ENCODE measurements at regions not wholly inside any gene's neighbourhood (a gene's known extent, or its start where the extent isn't known, plus 50 kb on each side); places are given as distances from the start of the nearest gene placed in this dataset.

DNA sequence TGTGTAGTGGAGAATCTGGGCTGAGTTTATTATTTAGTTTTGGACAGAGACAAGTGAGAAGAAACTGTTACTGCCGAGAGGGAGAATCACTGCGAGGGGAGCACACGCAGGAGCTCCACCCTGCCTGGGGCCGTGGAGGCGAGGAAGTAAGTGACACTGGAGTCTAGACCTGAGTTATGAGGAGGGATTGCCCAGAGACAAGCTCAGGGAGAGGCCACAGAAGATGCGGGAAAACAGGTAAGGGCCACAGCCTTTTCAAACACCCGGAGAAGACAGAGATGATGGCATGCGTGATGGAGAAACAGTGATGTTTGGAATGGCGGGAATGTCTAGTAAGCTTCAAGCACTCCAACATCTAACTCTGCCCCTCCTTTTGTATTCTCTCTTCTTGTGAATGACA, 84.1 kb downstream of the TNFSF11 start:
- no peak overlapping the region for H3K4me3 ChIP-seq
- 58 to 89% methylated on average over 3 to 9 of the region's 9 CpGs for WGBS, 2 donors (ENCODE audit: low coverage in 1 of 2)
- H3K36me3 ChIP-seq, result no peaks in the 10 kb centered on the region
- no peak for ATAC-seq
- H3K27me3 ChIP-seq, result peaks cover 26% of the 10 kb centered on the region
- no peaks in the 10 kb centered on the region for H3K4me1 ChIP-seq
- H3K9me3 ChIP-seq, result no peaks in the 10 kb centered on the region
- TF ChIP-seq POLR2AphosphoS5 (IDR thresholded peaks at IDR 0.05) (no peak), POLR2A (IDR thresholded peaks at IDR 0.05) (no peak), EP300 (IDR thresholded peaks at IDR 0.05) (no peak)
- TF ChIP-seq, protein P1, sequence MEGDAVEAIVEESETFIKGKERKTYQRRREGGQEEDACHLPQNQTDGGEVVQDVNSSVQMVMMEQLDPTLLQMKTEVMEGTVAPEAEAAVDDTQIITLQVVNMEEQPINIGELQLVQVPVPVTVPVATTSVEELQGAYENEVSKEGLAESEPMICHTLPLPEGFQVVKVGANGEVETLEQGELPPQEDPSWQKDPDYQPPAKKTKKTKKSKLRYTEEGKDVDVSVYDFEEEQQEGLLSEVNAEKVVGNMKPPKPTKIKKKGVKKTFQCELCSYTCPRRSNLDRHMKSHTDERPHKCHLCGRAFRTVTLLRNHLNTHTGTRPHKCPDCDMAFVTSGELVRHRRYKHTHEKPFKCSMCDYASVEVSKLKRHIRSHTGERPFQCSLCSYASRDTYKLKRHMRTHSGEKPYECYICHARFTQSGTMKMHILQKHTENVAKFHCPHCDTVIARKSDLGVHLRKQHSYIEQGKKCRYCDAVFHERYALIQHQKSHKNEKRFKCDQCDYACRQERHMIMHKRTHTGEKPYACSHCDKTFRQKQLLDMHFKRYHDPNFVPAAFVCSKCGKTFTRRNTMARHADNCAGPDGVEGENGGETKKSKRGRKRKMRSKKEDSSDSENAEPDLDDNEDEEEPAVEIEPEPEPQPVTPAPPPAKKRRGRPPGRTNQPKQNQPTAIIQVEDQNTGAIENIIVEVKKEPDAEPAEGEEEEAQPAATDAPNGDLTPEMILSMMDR (IDR thresholded peaks at IDR 0.05), result no peak
- H3K27ac ChIP-seq, result no peak overlapping the region

DNA sequence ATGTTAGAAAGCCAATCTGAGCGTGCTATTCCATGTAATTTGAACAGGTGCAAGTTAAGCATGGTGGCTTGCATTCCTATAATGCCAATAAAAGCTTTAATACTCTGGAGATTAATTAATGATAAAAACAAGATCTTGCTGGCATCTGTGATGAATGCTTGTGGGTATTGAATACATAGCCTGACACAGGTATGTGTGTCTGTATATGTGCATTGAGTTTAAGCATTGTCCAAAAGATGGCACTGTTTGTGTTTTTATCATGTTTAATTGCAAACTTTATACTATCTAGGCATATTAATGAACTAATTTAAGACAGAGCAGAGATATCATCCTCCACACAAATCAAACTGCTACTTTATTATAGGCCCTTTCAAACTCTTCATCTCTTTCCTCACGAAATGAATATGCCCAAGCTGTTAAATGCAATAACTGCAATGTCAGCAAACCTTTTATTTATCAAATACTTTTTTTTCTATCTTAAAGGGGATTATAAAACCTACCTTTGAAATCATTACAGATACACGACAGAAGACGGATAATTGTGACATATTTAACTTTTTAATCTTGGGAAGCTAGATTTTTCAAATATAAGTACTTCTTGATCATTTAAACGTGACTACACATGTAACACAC, 86.5 kb downstream of the TNFSF11 start:
- H3K27me3 ChIP-seq, result peaks cover 24% of the 10 kb centered on the region
- H3K36me3 ChIP-seq, result no peaks in the 10 kb centered on the region
- H3K4me3 ChIP-seq, result no peak overlapping the region
- ATAC-seq, result no peak
- no peak for TF ChIP-seq POLR2AphosphoS5 (IDR thresholded peaks at IDR 0.05)
- TF ChIP-seq EP300 (IDR thresholded peaks at IDR 0.05), result no peak
- TF ChIP-seq, protein P1 (IDR thresholded peaks at IDR 0.05), result no peak
- no peak for TF ChIP-seq POLR2A (IDR thresholded peaks at IDR 0.05)
- H3K4me1 ChIP-seq, result no peaks in the 10 kb centered on the region
- no peak overlapping the region for H3K27ac ChIP-seq
- WGBS, 2 donors (ENCODE audit: low coverage in 1 of 2), result 81 to 87% methylated on average over 5 of the region's 5 CpGs
- no peaks in the 10 kb centered on the region for H3K9me3 ChIP-seq

DNA sequence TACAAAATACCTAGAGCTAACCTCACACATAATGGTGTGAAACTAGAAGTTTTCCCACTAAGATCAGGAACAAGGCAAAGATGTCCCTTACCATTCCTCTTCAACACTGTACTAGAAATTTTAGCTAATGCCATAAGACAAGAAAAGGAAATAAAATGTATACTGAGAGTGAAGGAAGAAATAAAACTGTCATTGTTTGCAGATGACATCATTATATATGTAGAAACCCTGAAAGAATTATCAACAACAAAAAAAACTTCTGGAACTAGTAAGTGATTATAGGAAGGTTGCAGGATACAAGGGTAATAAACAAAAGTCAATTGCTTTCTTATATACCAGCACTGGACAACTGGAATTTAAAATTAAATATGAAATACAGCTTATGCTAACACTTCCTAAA, 93.7 kb downstream of the TNFSF11 start:
- ATAC-seq, result no peak
- no peak overlapping the region for H3K4me3 ChIP-seq

DNA sequence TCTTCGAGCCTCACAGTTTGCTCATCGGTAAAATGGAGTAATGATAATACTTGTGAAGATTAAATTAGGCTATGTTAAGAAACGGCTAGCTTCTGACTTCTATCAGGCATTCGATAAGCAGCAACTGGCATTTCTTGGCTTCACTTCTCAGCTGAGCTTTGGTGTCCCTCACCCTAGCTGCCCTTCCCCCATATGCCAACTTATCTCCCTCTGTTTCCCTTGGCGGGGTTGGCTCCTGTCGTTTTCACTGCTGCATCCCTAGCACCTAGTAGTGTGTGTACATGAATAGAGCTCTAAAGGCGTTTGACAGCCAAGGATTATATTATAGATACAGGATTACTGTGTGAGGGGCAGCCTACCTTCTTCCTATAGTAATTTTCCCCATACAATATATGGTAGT, 97.5 kb downstream of the TNFSF11 start:
- TF ChIP-seq, protein P1 (IDR thresholded peaks at IDR 0.05), result no peak
- TF ChIP-seq POLR2A (IDR thresholded peaks at IDR 0.05) (no peak), EP300 (IDR thresholded peaks at IDR 0.05) (no peak), POLR2AphosphoS5 (IDR thresholded peaks at IDR 0.05) (no peak)
- no peak for ATAC-seq
- Histone ChIP-seq H3K9me3 (peaks cover 0 to 19% (median 0%) of the 10 kb centered on the region in 3 donors), H3K27ac (no peak overlapping the region), H3K27me3 (no peaks in the 10 kb centered on the region), H3K36me3 (no peaks in the 10 kb centered on the region), H3K4me3 (no peak overlapping the region), H3K4me1 (no peaks in the 10 kb centered on the region)
- 77 to 84% methylated on average over 6 to 7 of the region's 7 CpGs for WGBS, 2 donors (ENCODE audit: low coverage in 1 of 2)

More for the DNA sequence above, 93.7 kb downstream of the TNFSF11 start:
- Histone ChIP-seq H3K4me1 (no peaks in the 10 kb centered on the region), H3K27ac (no peak overlapping the region), H3K9me3 (peaks cover 0 to 7% (median 0%) of the 10 kb centered on the region in 3 donors), H3K36me3 (no peaks in the 10 kb centered on the region), H3K27me3 (peaks cover 6% of the 10 kb centered on the region)
- TF ChIP-seq EP300 (IDR thresholded peaks at IDR 0.05), result no peak
- no peak for TF ChIP-seq POLR2AphosphoS5 (IDR thresholded peaks at IDR 0.05)
- TF ChIP-seq POLR2A (IDR thresholded peaks at IDR 0.05), result no peak
- TF ChIP-seq, protein P1 (IDR thresholded peaks at IDR 0.05), result no peak

DNA sequence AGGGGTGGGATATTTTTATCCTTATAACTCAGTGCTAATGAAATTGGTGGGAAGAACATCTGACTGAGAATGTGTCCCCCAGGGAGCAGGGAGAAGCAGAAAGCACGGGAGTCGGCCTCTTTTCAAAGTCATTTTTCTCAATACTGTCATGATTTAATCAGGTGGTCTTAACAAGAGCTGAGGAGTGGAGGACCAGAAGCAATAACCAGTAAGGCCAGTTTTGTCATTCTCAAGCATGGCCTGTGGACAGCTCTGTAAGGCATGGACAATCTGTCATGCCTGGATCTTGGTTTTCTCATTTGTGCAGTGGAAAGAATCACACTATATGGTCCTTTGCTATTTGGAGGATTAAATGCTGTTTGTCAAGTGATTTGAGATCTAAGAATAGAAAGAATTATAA, 99.7 kb downstream of the TNFSF11 start:
- peaks cover 0 to 12% (median 0%) of the 10 kb centered on the region in 3 donors for H3K9me3 ChIP-seq
- WGBS, 2 donors (ENCODE audit: low coverage in 1 of 2), result 38% methylated on average over 2 of the region's 2 CpGs; no CpG with 5 or more reads in 1 of the 2 donors

More for the DNA sequence above, 99.7 kb downstream of the TNFSF11 start:
- TF ChIP-seq POLR2A (IDR thresholded peaks at IDR 0.05), result no peak
- TF ChIP-seq EP300 (IDR thresholded peaks at IDR 0.05), result no peak
- TF ChIP-seq, protein P1 (IDR thresholded peaks at IDR 0.05), result no peak
- TF ChIP-seq POLR2AphosphoS5 (IDR thresholded peaks at IDR 0.05), result no peak
- Histone ChIP-seq H3K27ac (no peak overlapping the region), H3K4me1 (no peaks in the 10 kb centered on the region), H3K27me3 (no peaks in the 10 kb centered on the region), H3K36me3 (no peaks in the 10 kb centered on the region), H3K4me3 (no peak overlapping the region)
- ATAC-seq, result no peak
